Trophoblast cell (in vitro differentiated cells and primary cell): ENCODE measurements at regions not wholly inside any gene's neighbourhood (a gene's known extent, or its start where the extent isn't known, plus 50 kb on each side); places are given as distances from the start of the nearest gene placed in this dataset.
"Not testable (repeated sequence)": the region's sequence is repeated elsewhere in the genome, so short reads cannot be mapped to it uniquely, and the experiment has no call there.

Source experiments
- DNase-seq, 2 donors: peaks; one replicate each; pipeline ENCODE4 v3.0.0-alpha.2; 2016
- H2AFZ ChIP-seq: 2 replicates; pipeline ENCODE4 v1.6.1; 2013; ENCODE audit warnings: low read length, moderate library complexity, mild to moderate bottlenecking; ENCODE audit not compliant: insufficient read depth, poor library complexity
- H2AK5ac ChIP-seq: 2 replicates; pipeline ENCODE4 v1.6.1; 2013; ENCODE audit warnings: mild to moderate bottlenecking, low read length
- H2BK120ac ChIP-seq: 2 replicates; pipeline ENCODE4 v1.6.1; 2013; ENCODE audit warnings: low read length, mild to moderate bottlenecking, moderate library complexity; ENCODE audit not compliant: insufficient read depth, poor library complexity
- H2BK12ac ChIP-seq: 2 replicates; pipeline ENCODE4 v1.6.1; 2013; ENCODE audit warnings: mild to moderate bottlenecking, low read length, moderate library complexity
- H2BK5ac ChIP-seq: 2 replicates; pipeline ENCODE4 v1.6.1; 2013; ENCODE audit warnings: low read length, low read depth, moderate library complexity, mild to moderate bottlenecking; ENCODE audit not compliant: poor library complexity
- H3K14ac ChIP-seq: 2 replicates; pipeline ENCODE4 v1.6.1; 2013; ENCODE audit warnings: mild to moderate bottlenecking, low read length
- H3K18ac ChIP-seq: 2 replicates; pipeline ENCODE4 v1.6.1; 2013; ENCODE audit warnings: mild to moderate bottlenecking, low read length
- H3K23ac ChIP-seq: 2 replicates; pipeline ENCODE4 v1.6.1; 2013; ENCODE audit warnings: low read length
- H3K27ac ChIP-seq: 2 replicates; pipeline ENCODE4 v1.5.1; 2013; ENCODE audit warnings: low read depth, mild to moderate bottlenecking, inconsistent platforms, low read length, moderate library complexity
- H3K27me3 ChIP-seq: 2 replicates; pipeline ENCODE4 v1.6.1; 2013; ENCODE audit warnings: inconsistent platforms, mild to moderate bottlenecking, low read length, moderate library complexity; ENCODE audit not compliant: insufficient read depth
- H3K36me3 ChIP-seq, 2 experiments: 1 replicate in 1 of 2; 2 replicates in 1 of 2; pipeline ENCODE4 v1.6.1; 2013; ENCODE audit warnings: low read length in 2 of 2, mild to moderate bottlenecking in 2 of 2, moderate library complexity in 1 of 2; ENCODE audit not compliant: insufficient read depth in 2 of 2, control insufficient read depth in 1 of 2
- H3K4ac ChIP-seq: 2 replicates; pipeline ENCODE4 v1.6.1; 2013; ENCODE audit warnings: low read depth, mild to moderate bottlenecking, low read length, moderate library complexity
- H3K4me1 ChIP-seq, 2 experiments: 1 replicate in 1 of 2; 2 replicates in 1 of 2; pipeline ENCODE4 v1.6.1; 2013; ENCODE audit warnings: low read length in 2 of 2, mild to moderate bottlenecking in 2 of 2, moderate library complexity in 1 of 2; ENCODE audit not compliant: insufficient read depth in 2 of 2, control insufficient read depth in 1 of 2
- H3K4me2 ChIP-seq: 2 replicates; pipeline ENCODE4 v1.6.1; 2013; ENCODE audit warnings: inconsistent platforms, mild to moderate bottlenecking, low read length, moderate library complexity
- H3K4me3 ChIP-seq: 2 replicates; pipeline ENCODE4 v1.5.1; 2013; ENCODE audit warnings: mild to moderate bottlenecking, low read depth, low read length, inconsistent platforms
- H3K79me1 ChIP-seq: one replicate; pipeline ENCODE4 v1.6.1; 2013; ENCODE audit warnings: low read length
- H3K79me2 ChIP-seq: 2 replicates; pipeline ENCODE4 v1.6.1; 2013; ENCODE audit warnings: low read length, mild to moderate bottlenecking; ENCODE audit not compliant: control insufficient read depth, insufficient read depth, poor library complexity
- H3K9ac ChIP-seq: 2 replicates; pipeline ENCODE4 v1.6.1; 2013; ENCODE audit warnings: mild to moderate bottlenecking, low read length
- H3K9me3 ChIP-seq: 2 replicates; pipeline ENCODE4 v1.6.1; 2013; ENCODE audit warnings: low read depth, mild to moderate bottlenecking, control low read depth, inconsistent platforms, low read length; ENCODE audit not compliant: insufficient read depth
- H4K12ac ChIP-seq: 2 replicates; pipeline ENCODE4 v1.6.1; 2013; ENCODE audit warnings: low read depth, mild to moderate bottlenecking, low read length, moderate library complexity
- H4K8ac ChIP-seq: 2 replicates; pipeline ENCODE4 v1.6.1; 2013; ENCODE audit warnings: low read depth, mild to moderate bottlenecking, low read length, moderate library complexity
- H4K91ac ChIP-seq: one replicate; pipeline ENCODE4 v1.6.1; 2013; ENCODE audit warnings: low read depth, mild to moderate bottlenecking, low read length, moderate library complexity
- WGBS: extraction: QIAGEN DNeasy Blood & Tissue Kit; methylation state at CpG from one replicate; pipeline ENCODE4 v1.1.7; 2013; ENCODE audit warnings: missing lambda C conversion rate; ENCODE audit not compliant: insufficient read length, insufficient coverage; ENCODE audit errors: extremely low coverage; 5-methylcytosine and 5-hydroxymethylcytosine counted together

- no peak overlapping the region for H3K18ac ChIP-seq
- no peak overlapping the region for H2BK5ac ChIP-seq
- WGBS = no CpG with 5 or more reads among the region's 8 CpGs
- H2BK12ac ChIP-seq = no peak overlapping the region
- H4K8ac ChIP-seq = no peak overlapping the region
- H3K4me1 ChIP-seq = no peaks in the 10 kb centered on the region
- H3K4ac ChIP-seq = no peak overlapping the region
- no peak overlapping the region for H2AFZ ChIP-seq
- H3K79me2 ChIP-seq = no peaks in the 10 kb centered on the region
- H3K36me3 ChIP-seq = no peaks in the 10 kb centered on the region
- H3K4me3 ChIP-seq = no peak overlapping the region
- no peak overlapping the region for H3K14ac ChIP-seq
- H4K91ac ChIP-seq = no peak overlapping the region
- no peak for DNase-seq
- H3K27me3 ChIP-seq = no peaks in the 10 kb centered on the region
- H3K79me1 ChIP-seq = no peaks in the 10 kb centered on the region
- H3K9me3 ChIP-seq = peaks cover 1% of the 10 kb centered on the region
- no peak overlapping the region for H2AK5ac ChIP-seq
- no peak overlapping the region for H3K4me2 ChIP-seq
- no peak overlapping the region for H3K23ac ChIP-seq
- H2BK120ac ChIP-seq = no peak overlapping the region
- H3K9ac ChIP-seq = no peak overlapping the region
- no peak overlapping the region for H3K27ac ChIP-seq
- H4K12ac ChIP-seq = no peak overlapping the region
These were observed 104.7 kb upstream of the SRSF6 start for GRCh38 chr20:43352996-43353395.

- not testable (repeated sequence) for H3K14ac ChIP-seq, H3K79me2 ChIP-seq, H3K18ac ChIP-seq, H3K36me3 ChIP-seq, H4K8ac ChIP-seq, H4K12ac ChIP-seq, H3K9ac ChIP-seq, H2BK120ac ChIP-seq, H3K4ac ChIP-seq, H2BK5ac ChIP-seq, H3K4me1 ChIP-seq, H3K27ac ChIP-seq, H3K23ac ChIP-seq, H4K91ac ChIP-seq, H3K79me1 ChIP-seq, H2BK12ac ChIP-seq, H3K9me3 ChIP-seq, H3K4me2 ChIP-seq, H2AFZ ChIP-seq, H3K4me3 ChIP-seq, H2AK5ac ChIP-seq, H3K27me3 ChIP-seq
- WGBS = no CpG with 5 or more reads among the region's 3 CpGs
- DNase-seq = peak; percentile 15 to 71
These were observed 107.0 kb upstream of the SRSF6 start for GRCh38 chr20:43350694-43351093.

- H3K18ac ChIP-seq = no peak overlapping the region
- no peaks in the 10 kb centered on the region for H3K4me1 ChIP-seq
- no CpG with 5 or more reads among the region's 2 CpGs for WGBS
- H3K4me3 ChIP-seq = no peak overlapping the region
- H3K23ac ChIP-seq = no peak overlapping the region
- no peak overlapping the region for H3K4me2 ChIP-seq
- H3K79me1 ChIP-seq = no peaks in the 10 kb centered on the region
- no peak overlapping the region for H3K27ac ChIP-seq
- no peak overlapping the region for H2BK120ac ChIP-seq
- no peaks in the 10 kb centered on the region for H3K36me3 ChIP-seq
- peaks cover 3% of the 10 kb centered on the region for H3K9me3 ChIP-seq
- H2AFZ ChIP-seq = no peak overlapping the region
- no peak overlapping the region for H4K12ac ChIP-seq
- no peak overlapping the region for H2BK5ac ChIP-seq
- H4K91ac ChIP-seq = no peak overlapping the region
- no peak overlapping the region for H3K14ac ChIP-seq
- no peaks in the 10 kb centered on the region for H3K27me3 ChIP-seq
- peak; percentile 17 to 59 for DNase-seq
- H2BK12ac ChIP-seq = no peak overlapping the region
- no peaks in the 10 kb centered on the region for H3K79me2 ChIP-seq
- no peak overlapping the region for H3K4ac ChIP-seq
- no peak overlapping the region for H2AK5ac ChIP-seq
- no peak overlapping the region for H3K9ac ChIP-seq
- H4K8ac ChIP-seq = no peak overlapping the region
These were observed 107.9 kb upstream of the SRSF6 start for GRCh38 chr20:43349841-43350240.

- not testable (repeated sequence) for H3K36me3 ChIP-seq, H3K27ac ChIP-seq, H2BK120ac ChIP-seq, H3K18ac ChIP-seq, H2BK5ac ChIP-seq, H3K9me3 ChIP-seq, H3K4me3 ChIP-seq, H3K27me3 ChIP-seq, H2AFZ ChIP-seq, H3K9ac ChIP-seq, H3K79me1 ChIP-seq, H4K12ac ChIP-seq, H3K14ac ChIP-seq, H3K79me2 ChIP-seq, H4K8ac ChIP-seq, H3K23ac ChIP-seq, H4K91ac ChIP-seq, H3K4ac ChIP-seq, H3K4me2 ChIP-seq, H2BK12ac ChIP-seq, H3K4me1 ChIP-seq, H2AK5ac ChIP-seq
- DNase-seq = peak in 1 of 2 donors; percentile 65
- whole genome bisulfite sequencing = no CpG with 5 or more reads among the region's 5 CpGs
These were observed 109.9 kb upstream of the SRSF6 start for GRCh38 chr20:43347839-43348238.
